GM12865 (cell line): ENCODE measurements at regions not wholly inside any gene's neighbourhood (a gene's known extent, or its start where the extent isn't known, plus 50 kb on each side); places are given as distances from the start of the nearest gene placed in this dataset.
"Not testable (repeated sequence)": the region's sequence is repeated elsewhere in the genome, so short reads cannot be mapped to it uniquely, and the experiment has no call there.

Source experiments
- DNase-seq: peaks from one replicate; pipeline ENCODE4 v3.0.0; 2010; ENCODE audit warnings: low read depth
- H3K4me3 ChIP-seq: 2 replicates; pipeline ENCODE4 v1.5.1; 2011; ENCODE audit warnings: mild to moderate bottlenecking, low read depth, low read length, control low read depth
- CTCF ChIP-seq: IDR thresholded peaks from 2 replicates; pipeline ENCODE4 v1.5.1; 2011; ENCODE audit warnings: low read length, control low read depth, low read depth, inconsistent platforms; ENCODE audit not compliant: insufficient read depth; ENCODE audit errors: missing control alignments

- TF ChIP-seq CTCF = no peak
- H3K4me3 ChIP-seq = no peak overlapping the region; the same call in 1 of the 2 replicates
- no peak for DNase-seq
These were observed 92.3 kb upstream of the PARP8 start for GRCh38 chr5:50574121-50574520.

- no peak for DNase-seq
- no peak overlapping the region for H3K4me3 ChIP-seq
- TF ChIP-seq CTCF = no peak
These were observed 90.7 kb upstream of the PARP8 start for GRCh38 chr5:50575740-50576139.

DNA sequence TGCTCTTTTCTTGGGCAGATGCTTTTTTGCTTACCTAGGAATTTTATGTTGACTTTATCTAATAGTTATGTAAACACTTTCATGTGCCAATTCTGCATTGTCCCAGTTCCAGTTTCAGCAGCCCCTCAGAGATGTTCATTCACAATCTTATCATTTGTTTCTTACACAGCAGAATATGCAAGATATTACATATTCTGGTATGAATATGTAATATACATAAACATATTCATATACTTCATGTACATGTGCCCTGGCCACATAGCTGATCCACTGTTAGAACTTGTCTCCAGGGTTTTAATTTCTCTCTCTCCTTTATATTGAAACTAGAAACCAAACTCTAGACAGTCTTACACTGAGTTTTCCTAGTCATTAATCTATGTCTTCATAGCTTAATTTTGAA is 90.2 kb upstream of the PARP8 start:
- TF ChIP-seq CTCF = no peak
- no peak for DNase-seq
- no peak overlapping the region for H3K4me3 ChIP-seq

GRCh38 chr5:50576686-50577256 is 89.7 kb upstream of the PARP8 start:
- TF ChIP-seq CTCF = no peak
- H3K4me3 ChIP-seq = no peak overlapping the region
- DNase-seq = no peak

GRCh38 chr5:50580506-50580905 is 85.9 kb upstream of the PARP8 start:
- no peak for TF ChIP-seq CTCF
- DNase-seq = no peak
- H3K4me3 ChIP-seq = no peak overlapping the region

GRCh38 chr5:50581845-50582244 is 84.6 kb upstream of the PARP8 start:
- not testable (repeated sequence) for H3K4me3 ChIP-seq

DNA sequence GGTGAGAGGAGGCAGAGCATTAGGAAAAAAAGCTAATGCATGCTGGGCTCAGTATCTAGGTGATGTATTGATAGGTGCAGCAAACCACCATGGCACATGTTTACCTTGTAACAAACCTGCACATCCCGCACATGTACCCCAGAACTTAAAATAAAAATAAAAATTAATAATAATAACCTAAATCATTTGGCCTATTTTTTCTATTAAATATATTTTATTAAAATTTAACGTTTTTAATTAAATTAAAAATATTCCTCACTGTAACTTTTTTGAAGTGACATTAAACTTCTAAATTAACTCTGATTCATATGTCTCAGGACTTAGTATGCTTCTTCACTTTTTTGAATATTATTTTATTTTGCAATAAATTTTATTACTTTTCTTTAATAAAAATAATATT is 83.7 kb upstream of the PARP8 start:
- H3K4me3 ChIP-seq = no peak overlapping the region
- no peak for DNase-seq
- TF ChIP-seq CTCF = no peak

More at GRCh38 chr5:50581845-50582244, 84.6 kb upstream of the PARP8 start:
- not testable (repeated sequence) for DNase-seq
